ENCODE measurements at regions not wholly inside any gene's neighbourhood (a gene's known extent, or its start where the extent isn't known, plus 50 kb on each side); places are given as distances from the start of the nearest gene placed in this dataset.

DNA sequence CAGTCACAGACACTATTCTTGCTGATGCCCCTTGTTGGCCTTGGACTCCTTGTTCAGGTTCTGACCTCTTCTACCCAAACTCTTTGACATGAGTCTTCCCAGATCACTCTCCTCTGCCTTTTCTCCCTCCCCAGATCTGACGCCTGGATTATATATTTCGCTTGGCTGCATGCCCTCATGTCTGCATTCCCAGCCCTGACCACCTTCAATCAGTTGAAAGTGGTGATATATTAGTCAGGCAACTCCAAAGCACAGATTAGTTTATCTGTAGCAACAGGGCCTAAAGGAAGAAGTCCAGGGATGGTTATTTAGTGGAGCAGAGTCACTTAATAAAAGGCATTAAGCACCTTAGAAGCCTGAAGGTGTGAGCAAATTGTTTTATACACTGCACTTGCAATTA is 110.0 kb upstream of the GUCA2B start:
- no peak for TF ChIP-seq CREB1 (IDR thresholded peaks at IDR 0.05; ENCODE audit: low read depth)
- no peak for TF ChIP-seq POLR2A (IDR thresholded peaks at IDR 0.05; ENCODE audit: low read depth, low read length)
- TF ChIP-seq SIN3A (IDR thresholded peaks at IDR 0.05; ENCODE audit: low read depth, low read length), result no peak
- no peak for TF ChIP-seq CTCF (IDR thresholded peaks at IDR 0.05 in 2 of 3, conservative IDR thresholded peaks at IDR 0.05 in 1 of 3; ENCODE audit: control insufficient read depth in 2 of 3, extremely low read depth in 1 of 3, insufficient read depth in 1 of 3, low read depth in 3 of 3, low read length in 3 of 3)
- TF ChIP-seq, protein P1, sequence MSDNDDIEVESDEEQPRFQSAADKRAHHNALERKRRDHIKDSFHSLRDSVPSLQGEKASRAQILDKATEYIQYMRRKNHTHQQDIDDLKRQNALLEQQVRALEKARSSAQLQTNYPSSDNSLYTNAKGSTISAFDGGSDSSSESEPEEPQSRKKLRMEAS (IDR thresholded peaks at IDR 0.05; ENCODE audit: low read depth, low read length), result no peak
- no peak for TF ChIP-seq CBFB (IDR thresholded peaks at IDR 0.05; ENCODE audit: low read depth)

All from GM12878 (cell line).